Endothelial cell of umbilical vein (primary cell): ENCODE measurements at regions not wholly inside any gene's neighbourhood (a gene's known extent, or its start where the extent isn't known, plus 50 kb on each side); places are given as distances from the start of the nearest gene placed in this dataset.

Experiments
- BruUV-seq: library from RNA; stranded (reverse); fragments of 400-500 nt; replicated peaks from 2 replicates; lab custom pipeline; 2021; lab: Mats Ljungman, UMichigan
- CTCF ChIA-PET: fragments of 300-600, 350-600 bp; sonication (Branson Sonifier 250); formaldehyde crosslinking; loops from one replicate; lab custom pipeline; 2021; ENCODE audit warnings: antibody characterized with exemption, inconsistent platforms; lab: Charles Lee
- POLR2A ChIA-PET: fragments of 300-600, 350-600 bp; sonication (Branson Sonifier 250); formaldehyde crosslinking; loops from one replicate; lab custom pipeline; 2021; ENCODE audit warnings: antibody characterized with exemption, inconsistent platforms; lab: Charles Lee
- DNase-seq: peaks from one replicate; pipeline ENCODE4 v3.0.0-alpha.2; 2011; ENCODE audit warnings: low read depth, low spot score
- FAIRE-seq: peaks from 2 replicates; lab custom pipeline; 2011; peaks lifted over from hg19 to GRCh38; lab: Jason Lieb, UNC
- H2AFZ ChIP-seq: 2 replicates; pipeline ENCODE4 v1.6.0; 2012; ENCODE audit warnings: low read depth, low read length, control low read depth, inconsistent platforms
- H3K27ac ChIP-seq: 2 replicates; pipeline ENCODE4 v1.5.1; 2011; ENCODE audit warnings: low read depth, mild to moderate bottlenecking, control low read depth, low read length, moderate library complexity; ENCODE audit not compliant: insufficient read depth
- H3K27me3 ChIP-seq, 2 experiments: 2 replicates each; pipeline versions ENCODE4 v1.6.0 to v1.6.1; 2011; ENCODE audit warnings: low read length in 2 of 2, mixed read lengths in 1 of 2; ENCODE audit not compliant: control insufficient read depth in 2 of 2, insufficient read depth in 2 of 2
- H3K36me3 ChIP-seq, 2 experiments: 2 replicates in 1 of 2; 3 replicates in 1 of 2; pipeline ENCODE4 v1.5.1; 2011; ENCODE audit warnings: low read length in 2 of 2, mild to moderate bottlenecking in 1 of 2, moderate library complexity in 1 of 2; ENCODE audit not compliant: control insufficient read depth in 2 of 2, insufficient read depth in 2 of 2; ENCODE audit errors: extremely low read depth in 1 of 2
- H3K4me1 ChIP-seq: 3 replicates; pipeline ENCODE4 v1.5.1; 2011; ENCODE audit warnings: mild to moderate bottlenecking, low read length; ENCODE audit not compliant: control insufficient read depth, insufficient read depth; ENCODE audit errors: extremely low read depth
- H3K4me2 ChIP-seq: 2 replicates; pipeline ENCODE4 v1.6.1; 2011; ENCODE audit warnings: low read length, control low read depth, mixed read lengths; ENCODE audit not compliant: insufficient read depth
- H3K4me3 ChIP-seq, 3 experiments: fragments of 200-600 bp in 1 of 3; sonication (generic), shearing (Covaris generic) in 1 of 3; replicated peaks in 1 of 3; 2 replicates each; pipeline ENCODE4 v1.5.1; 2011 to 2016; ENCODE audit warnings: control low read depth in 3 of 3, low read length in 3 of 3, mild to moderate bottlenecking in 2 of 3, inconsistent platforms in 1 of 3, low read depth in 1 of 3, moderate library complexity in 1 of 3; ENCODE audit not compliant: insufficient read depth in 1 of 3
- H3K79me2 ChIP-seq: 2 replicates; pipeline ENCODE4 v1.6.0; 2012; ENCODE audit warnings: low read length, inconsistent platforms; ENCODE audit not compliant: control insufficient read depth, insufficient read depth
- H3K9ac ChIP-seq: replicated peaks from 2 replicates; pipeline ENCODE3; 2011; ENCODE audit warnings: low read length, control low read depth; ENCODE audit not compliant: insufficient read depth; ENCODE audit errors: extremely low read depth
- H3K9me1 ChIP-seq: replicated peaks from 3 replicates; pipeline ENCODE4 v1.6.0; 2011; ENCODE audit warnings: mild to moderate bottlenecking, low read length; ENCODE audit not compliant: control insufficient read depth, insufficient read depth; ENCODE audit errors: extremely low read depth
- H3K9me3 ChIP-seq: replicated peaks from 2 replicates; pipeline ENCODE4 v1.5.1; 2012; ENCODE audit warnings: low read length, inconsistent platforms; ENCODE audit not compliant: control insufficient read depth, insufficient read depth
- H4K20me1 ChIP-seq: replicated peaks from 2 replicates; pipeline ENCODE3; 2011; ENCODE audit warnings: mild to moderate bottlenecking, low read length; ENCODE audit not compliant: control insufficient read depth, insufficient read depth; ENCODE audit errors: extremely low read depth
- CTCF ChIP-seq, 2 donors: IDR thresholded peaks; 1 replicate in 1 of 2; 2 replicates in 1 of 2; pipeline ENCODE4 v1.5.1; 2011; ENCODE audit warnings: low read length in 2 of 2, mild to moderate bottlenecking in 2 of 2, moderate library complexity in 2 of 2, control low read depth in 1 of 2, inconsistent platforms in 1 of 2, low read depth in 1 of 2; ENCODE audit not compliant: insufficient read depth in 1 of 2; ENCODE audit errors: extremely low read depth in 1 of 2
- EZH2 ChIP-seq: IDR thresholded peaks from 2 replicates; pipeline ENCODE4 v1.6.1; 2012; ENCODE audit warnings: borderline replicate concordance, low read depth, mild to moderate bottlenecking, moderate library complexity, low read length, inconsistent platforms; ENCODE audit not compliant: severe bottlenecking
- FOS ChIP-seq: IDR thresholded peaks from 2 replicates; pipeline ENCODE4 v1.6.1; 2011; ENCODE audit warnings: mild to moderate bottlenecking, low read length, moderate library complexity, borderline replicate concordance; ENCODE audit not compliant: insufficient read depth
- GATA2 ChIP-seq: IDR thresholded peaks from 2 replicates; pipeline ENCODE4 v1.7.0; 2011; ENCODE audit warnings: low read depth, mild to moderate bottlenecking, moderate library complexity, mixed read lengths, low read length; ENCODE audit not compliant: insufficient read length, insufficient read depth
- JUN ChIP-seq: IDR thresholded peaks from 2 replicates; pipeline ENCODE4 v1.6.1; 2011; ENCODE audit warnings: borderline replicate concordance, low read depth; ENCODE audit not compliant: insufficient read length, insufficient read depth
- MAX ChIP-seq: IDR thresholded peaks from 2 replicates; pipeline ENCODE4 v1.6.1; 2011; ENCODE audit not compliant: insufficient read depth, insufficient read length
- MYC ChIP-seq: IDR thresholded peaks from one replicate; pipeline ENCODE4 v1.6.1; 2011; ENCODE audit warnings: mild to moderate bottlenecking, low read depth, low read length
- POLR2A ChIP-seq: IDR thresholded peaks from 2 replicates; pipeline ENCODE4 v1.6.1; 2012; ENCODE audit warnings: low read depth, mild to moderate bottlenecking, control low read depth, low read length
- POLR2AphosphoS5 ChIP-seq: IDR thresholded peaks from 2 replicates; pipeline ENCODE4 v1.6.1; 2012; ENCODE audit warnings: low read depth, mild to moderate bottlenecking, control low read depth, low read length, moderate library complexity; ENCODE audit not compliant: insufficient read depth
- dilution Hi-C: fragments of 300-500 bp; cut with MboI; formaldehyde crosslinking; loops from one replicate; pipeline ENCODE4 v1.15.0; 2019; ENCODE audit warnings: low sequenced_read_pairs; ENCODE audit not compliant: extremely low pct_ligation_motif_present
- intact Hi-C: fragments of 100-400 bp; cut with micrococcal nuclease; formaldehyde crosslinking; loops from one replicate; pipeline ENCODE4 v1.10.0; 2022

GRCh38 chr7:85972504-85973141 lies 671.1 kb upstream of the GRM3 start:
- Histone ChIP-seq H3K9me3 (no peaks in the 10 kb centered on the region), H3K4me1 (no peaks in the 10 kb centered on the region), H4K20me1 (no peaks in the 10 kb centered on the region), H3K79me2 (no peaks in the 10 kb centered on the region), H3K27me3 (no peaks in the 10 kb centered on the region), H3K9me1 (no peaks in the 10 kb centered on the region), H2AFZ (no peak overlapping the region), H3K36me3 (no peaks in the 10 kb centered on the region), H3K4me3 (no peak overlapping the region), H3K27ac (no peak overlapping the region), H3K4me2 (no peak overlapping the region), H3K9ac (no peak overlapping the region)
- DNase-seq (no peak), FAIRE-seq (no peak)
- CTCF ChIA-PET: no interaction called here
- intact Hi-C loops: no loop called here
- POLR2A ChIA-PET: no interaction called here
- dilution Hi-C loops: no loop called here
- no peak for TF ChIP-seq MAX
- TF ChIP-seq POLR2AphosphoS5: no peak
- no peak for TF ChIP-seq JUN
- no peak for TF ChIP-seq GATA2
- no peak for TF ChIP-seq POLR2A
- no peak for TF ChIP-seq CTCF (IDR thresholded peaks at IDR 0.05; ENCODE audit: extremely low read depth in 1 of 2, insufficient read depth in 1 of 2, low read depth in 1 of 2, low read length in 2 of 2)
- TF ChIP-seq FOS: no peak
- no peak for TF ChIP-seq EZH2
- no peak for TF ChIP-seq MYC
- no TSS peak for BruUV-seq
